ENCODE measurements at regions not wholly inside any gene's neighbourhood (a gene's known extent, or its start where the extent isn't known, plus 50 kb on each side); places are given as distances from the start of the nearest gene placed in this dataset.

DNA sequence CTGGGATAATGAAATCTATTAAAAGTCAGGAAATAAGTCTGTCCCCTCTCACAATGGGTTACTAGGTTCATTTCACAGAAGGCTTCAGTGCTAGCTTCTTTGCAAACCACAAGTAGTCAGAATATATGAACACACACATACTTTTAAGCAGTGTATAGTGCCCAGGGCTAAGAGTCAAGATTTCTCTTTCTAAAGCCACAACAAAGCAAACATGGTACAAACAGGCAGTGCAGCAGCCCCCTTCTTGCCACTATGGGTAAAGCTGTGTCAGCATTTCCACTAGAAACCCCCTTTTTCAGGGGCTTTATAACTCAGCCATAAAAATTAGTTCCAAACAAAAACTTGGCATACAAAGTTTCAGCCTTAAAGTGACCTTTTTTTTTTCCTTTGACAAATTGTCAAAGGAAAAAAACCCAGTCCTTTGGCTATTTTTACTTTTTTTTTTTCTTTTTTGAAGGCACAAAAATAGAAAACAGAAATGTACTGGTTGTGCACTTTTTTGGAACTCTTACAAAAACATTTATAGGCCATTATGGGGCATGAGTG, 315.4 kb downstream of the LMO4 start:
- Histone ChIP-seq H3K79me1 (ENCODE audit: low read depth, low read length) (no peaks in the 10 kb centered on the region), H3K4me2 (ENCODE audit: insufficient read depth, low read length, poor library complexity, severe bottlenecking) (no peak overlapping the region), H2AK5ac (ENCODE audit: low read depth, low read length) (no peak overlapping the region), H2BK12ac (ENCODE audit: low read length) (no peak overlapping the region), H3K4ac (ENCODE audit: low read length) (no peak overlapping the region), H3K14ac (ENCODE audit: low read length) (no peak overlapping the region), H2AFZ (ENCODE audit: low read length) (no peak overlapping the region), H3K9me3 (replicated peaks in 1 of 2; ENCODE audit: control insufficient read depth in 2 of 2, insufficient read depth in 1 of 2, low read depth in 1 of 2, low read length in 2 of 2) (no peaks in the 10 kb centered on the region), H3K4me3 (ENCODE audit: low read length in 2 of 2) (no peak overlapping the region), H3K27ac (replicated peaks; ENCODE audit: low read length) (no peak overlapping the region), H4K8ac (ENCODE audit: low read depth, low read length) (no peak overlapping the region), H3K23ac (ENCODE audit: low read depth, low read length, poor library complexity) (no peak overlapping the region), H4K91ac (ENCODE audit: low read depth, low read length, poor library complexity) (no peak overlapping the region), H3K4me1 (ENCODE audit: control insufficient read depth in 2 of 2, insufficient read depth in 1 of 2, low read depth in 1 of 2, low read length in 2 of 2) (peaks cover 0 to 12% of the 10 kb centered on the region in 2 donors), H3K36me3 (replicated peaks in 1 of 2; ENCODE audit: control insufficient read depth in 2 of 2, insufficient read depth in 2 of 2, low read length in 2 of 2) (no peaks in the 10 kb centered on the region), H3K18ac (ENCODE audit: low read length) (no peak overlapping the region), H2BK5ac (ENCODE audit: low read length) (no peak overlapping the region), H3K27me3 (ENCODE audit: control insufficient read depth in 3 of 3, insufficient read depth in 3 of 3, low read depth in 1 of 3, low read length in 3 of 3) (no peaks in the 10 kb centered on the region), H2BK15ac (ENCODE audit: low read length) (no peak overlapping the region), H2BK120ac (ENCODE audit: low read depth, low read length) (no peak overlapping the region), H3K9ac (ENCODE audit: low read depth, low read length, poor library complexity) (no peak overlapping the region)
- DNase-seq (ENCODE audit: low spot score), result no peak

DNA sequence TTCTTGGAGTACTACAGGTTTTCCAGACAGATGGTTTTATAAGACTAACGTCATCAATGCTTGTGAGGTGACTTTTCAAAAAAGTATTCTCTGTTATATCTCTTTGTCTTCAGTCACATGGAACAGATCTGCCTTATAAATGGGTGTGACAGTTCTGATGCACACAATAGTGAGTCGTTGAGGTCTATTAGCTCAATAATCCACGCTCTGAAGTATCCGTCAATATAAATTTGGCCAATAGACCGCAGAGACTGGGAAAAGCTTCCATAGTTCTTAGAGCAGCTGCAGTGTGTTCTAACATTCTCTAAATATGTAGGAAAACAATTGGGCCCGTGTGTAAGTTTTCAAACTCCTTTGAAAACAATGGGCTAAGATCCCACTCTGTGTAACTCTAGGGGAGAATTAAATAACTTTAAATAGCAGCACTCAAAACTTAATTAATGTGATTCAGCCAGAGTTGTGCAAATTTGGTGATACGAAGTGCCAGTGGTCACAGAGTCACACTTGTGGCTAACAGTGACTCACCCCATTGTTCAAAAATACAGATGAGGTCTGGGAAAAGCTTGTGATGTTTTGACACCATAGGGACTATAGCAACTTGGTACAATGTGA, 316.0 kb downstream of the LMO4 start:
- Histone ChIP-seq H3K36me3 (replicated peaks in 1 of 2; ENCODE audit: control insufficient read depth in 2 of 2, insufficient read depth in 2 of 2, low read length in 2 of 2) (no peaks in the 10 kb centered on the region), H3K4me2 (ENCODE audit: insufficient read depth, low read length, poor library complexity, severe bottlenecking) (no peak overlapping the region), H3K79me1 (ENCODE audit: low read depth, low read length) (no peaks in the 10 kb centered on the region), H2AK5ac (ENCODE audit: low read depth, low read length) (no peak overlapping the region), H2BK5ac (ENCODE audit: low read length) (no peak overlapping the region), H3K23ac (ENCODE audit: low read depth, low read length, poor library complexity) (no peak overlapping the region), H4K91ac (ENCODE audit: low read depth, low read length, poor library complexity) (no peak overlapping the region), H2BK15ac (ENCODE audit: low read length) (no peak overlapping the region), H2BK12ac (ENCODE audit: low read length) (no peak overlapping the region), H2AFZ (ENCODE audit: low read length) (peak overlapping the region; percentile 41), H3K14ac (ENCODE audit: low read length) (no peak overlapping the region), H4K8ac (ENCODE audit: low read depth, low read length) (no peak overlapping the region), H3K4me1 (ENCODE audit: control insufficient read depth in 2 of 2, insufficient read depth in 1 of 2, low read depth in 1 of 2, low read length in 2 of 2) (peaks cover 0 to 12% of the 10 kb centered on the region in 2 donors), H3K18ac (ENCODE audit: low read length) (no peak overlapping the region), H3K27ac (replicated peaks; ENCODE audit: low read length) (no peak overlapping the region), H3K4ac (ENCODE audit: low read length) (no peak overlapping the region), H3K4me3 (ENCODE audit: low read length in 2 of 2) (no peak overlapping the region), H3K27me3 (ENCODE audit: control insufficient read depth in 3 of 3, insufficient read depth in 3 of 3, low read depth in 1 of 3, low read length in 3 of 3) (no peaks in the 10 kb centered on the region), H2BK120ac (ENCODE audit: low read depth, low read length) (no peak overlapping the region), H3K9me3 (replicated peaks in 1 of 2; ENCODE audit: control insufficient read depth in 2 of 2, insufficient read depth in 1 of 2, low read depth in 1 of 2, low read length in 2 of 2) (no peaks in the 10 kb centered on the region), H3K9ac (ENCODE audit: low read depth, low read length, poor library complexity) (no peak overlapping the region)
- WGBS, 2 donors (ENCODE audit: extremely low coverage in 2 of 2, insufficient read length in 2 of 2, insufficient replicate concordance in 1 of 2), result no CpG with 5 or more reads among the region's 7 CpGs
- DNase-seq (ENCODE audit: low spot score), result no peak

DNA sequence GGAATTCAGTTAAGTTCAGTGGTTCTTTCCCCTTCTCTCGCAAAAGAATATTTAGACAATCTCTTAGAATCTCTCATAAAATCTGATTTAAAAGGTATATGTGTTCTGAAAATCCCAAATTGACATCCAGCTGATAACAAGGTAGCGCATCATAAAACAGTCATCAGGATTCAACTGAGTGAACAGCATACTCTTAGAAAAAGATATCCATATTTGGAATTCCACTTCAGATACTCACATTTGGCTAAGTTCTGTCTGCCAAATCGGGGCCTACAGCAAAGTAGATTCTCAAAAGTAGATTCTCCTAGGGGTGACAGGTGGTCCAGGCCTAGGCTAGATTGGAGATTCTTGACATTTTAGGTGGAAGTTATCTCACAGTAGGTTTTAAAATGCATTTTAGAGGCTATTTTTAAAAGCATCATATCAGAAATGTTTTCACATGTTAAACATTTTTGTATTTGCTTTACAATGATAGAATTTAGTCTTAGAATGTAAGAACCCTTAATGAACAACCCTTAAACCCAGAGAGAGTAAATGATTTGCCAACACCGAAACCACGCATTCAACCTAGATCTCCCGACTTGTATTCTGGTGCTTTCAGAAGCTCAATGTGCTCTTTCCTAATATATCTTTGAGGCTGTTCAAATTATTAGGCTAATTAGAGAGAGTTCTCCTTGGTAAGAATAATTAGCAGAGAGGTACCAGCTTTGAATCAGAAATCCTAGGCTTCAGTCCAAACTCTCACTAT, 318.9 kb downstream of the LMO4 start:
- H3K4me3 ChIP-seq (ENCODE audit: low read length in 2 of 2), result no peak overlapping the region
- no peak overlapping the region for H3K14ac ChIP-seq (ENCODE audit: low read length)
- no peak overlapping the region for H2AFZ ChIP-seq (ENCODE audit: low read length)
- H3K23ac ChIP-seq (ENCODE audit: low read depth, low read length, poor library complexity), result no peak overlapping the region
- no peak overlapping the region for H4K8ac ChIP-seq (ENCODE audit: low read depth, low read length)
- H2BK15ac ChIP-seq (ENCODE audit: low read length), result no peak overlapping the region
- H3K36me3 ChIP-seq (replicated peaks in 1 of 2; ENCODE audit: control insufficient read depth in 2 of 2, insufficient read depth in 2 of 2, low read length in 2 of 2), result no peaks in the 10 kb centered on the region
- no peak for DNase-seq (ENCODE audit: low spot score)
- no peak overlapping the region for H2BK5ac ChIP-seq (ENCODE audit: low read length)
- H4K91ac ChIP-seq (ENCODE audit: low read depth, low read length, poor library complexity), result no peak overlapping the region
- no peak overlapping the region for H3K18ac ChIP-seq (ENCODE audit: low read length)
- H2AK5ac ChIP-seq (ENCODE audit: low read depth, low read length), result no peak overlapping the region
- no peak overlapping the region for H2BK120ac ChIP-seq (ENCODE audit: low read depth, low read length)
- no CpG with 5 or more reads among the region's 6 CpGs for WGBS, 2 donors (ENCODE audit: extremely low coverage in 2 of 2, insufficient read length in 2 of 2, insufficient replicate concordance in 1 of 2)
- no peak overlapping the region for H3K4ac ChIP-seq (ENCODE audit: low read length)
- H2BK12ac ChIP-seq (ENCODE audit: low read length), result no peak overlapping the region
- no peak overlapping the region for H3K9ac ChIP-seq (ENCODE audit: low read depth, low read length, poor library complexity)
- no peaks in the 10 kb centered on the region for H3K79me1 ChIP-seq (ENCODE audit: low read depth, low read length)
- no peaks in the 10 kb centered on the region for H3K9me3 ChIP-seq (replicated peaks in 1 of 2; ENCODE audit: control insufficient read depth in 2 of 2, insufficient read depth in 1 of 2, low read depth in 1 of 2, low read length in 2 of 2)
- H3K4me2 ChIP-seq (ENCODE audit: insufficient read depth, low read length, poor library complexity, severe bottlenecking), result no peak overlapping the region
- no peaks in the 10 kb centered on the region for H3K27me3 ChIP-seq (ENCODE audit: control insufficient read depth in 3 of 3, insufficient read depth in 3 of 3, low read depth in 1 of 3, low read length in 3 of 3)
- H3K27ac ChIP-seq (replicated peaks; ENCODE audit: low read length), result no peak overlapping the region
- peaks cover 0 to 8% of the 10 kb centered on the region in 2 donors for H3K4me1 ChIP-seq (ENCODE audit: control insufficient read depth in 2 of 2, insufficient read depth in 1 of 2, low read depth in 1 of 2, low read length in 2 of 2)

DNA sequence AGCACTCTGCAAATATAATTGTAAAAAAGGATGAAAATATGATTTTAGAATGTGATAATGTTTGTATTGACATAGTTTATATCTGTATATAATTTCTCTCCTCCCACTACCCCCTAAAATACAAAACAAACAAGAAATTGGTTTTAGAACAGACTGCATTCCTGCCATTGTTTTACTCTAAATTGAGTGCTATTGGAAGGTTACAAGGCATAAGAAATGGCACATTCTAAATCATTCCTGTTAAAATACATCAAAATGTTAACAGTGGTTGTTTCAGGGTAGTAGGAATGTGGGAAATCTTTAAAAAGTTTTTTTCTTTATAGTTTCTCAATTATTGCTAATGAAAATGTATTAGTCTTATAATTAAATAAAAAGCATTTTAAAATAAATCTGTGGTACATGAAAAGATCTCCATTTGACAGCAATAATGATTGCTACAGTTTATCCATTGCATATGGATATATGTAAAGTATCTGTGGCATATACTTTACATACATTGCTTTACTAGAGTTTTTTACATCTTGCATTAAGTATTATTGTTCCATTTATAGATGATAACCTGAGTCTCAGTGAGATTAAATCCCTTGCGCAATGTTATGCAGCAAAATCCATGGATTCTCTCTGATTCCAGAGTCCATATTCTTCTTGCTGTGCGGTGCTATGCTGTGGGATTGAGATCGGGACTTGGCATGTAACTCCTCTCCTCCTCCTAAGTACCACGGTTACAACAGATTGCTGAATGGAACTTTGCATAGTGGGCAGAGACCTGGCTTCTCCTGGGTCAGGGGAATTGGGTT, 319.8 kb downstream of the LMO4 start:
- Histone ChIP-seq H3K18ac (ENCODE audit: low read length) (no peak overlapping the region), H2AFZ (ENCODE audit: low read length) (no peak overlapping the region), H2BK120ac (ENCODE audit: low read depth, low read length) (no peak overlapping the region), H2BK15ac (ENCODE audit: low read length) (no peak overlapping the region), H3K27me3 (ENCODE audit: control insufficient read depth in 3 of 3, insufficient read depth in 3 of 3, low read depth in 1 of 3, low read length in 3 of 3) (no peaks in the 10 kb centered on the region), H2BK5ac (ENCODE audit: low read length) (no peak overlapping the region), H3K14ac (ENCODE audit: low read length) (no peak overlapping the region), H3K4me3 (ENCODE audit: low read length in 2 of 2) (no peak overlapping the region), H3K9me3 (replicated peaks in 1 of 2; ENCODE audit: control insufficient read depth in 2 of 2, insufficient read depth in 1 of 2, low read depth in 1 of 2, low read length in 2 of 2) (no peaks in the 10 kb centered on the region), H3K36me3 (replicated peaks in 1 of 2; ENCODE audit: control insufficient read depth in 2 of 2, insufficient read depth in 2 of 2, low read length in 2 of 2) (no peaks in the 10 kb centered on the region), H3K4ac (ENCODE audit: low read length) (no peak overlapping the region), H4K91ac (ENCODE audit: low read depth, low read length, poor library complexity) (no peak overlapping the region), H4K8ac (ENCODE audit: low read depth, low read length) (no peak overlapping the region), H3K4me1 (ENCODE audit: control insufficient read depth in 2 of 2, insufficient read depth in 1 of 2, low read depth in 1 of 2, low read length in 2 of 2) (peaks cover 0 to 8% of the 10 kb centered on the region in 2 donors), H2AK5ac (ENCODE audit: low read depth, low read length) (no peak overlapping the region), H3K9ac (ENCODE audit: low read depth, low read length, poor library complexity) (no peak overlapping the region), H3K23ac (ENCODE audit: low read depth, low read length, poor library complexity) (no peak overlapping the region), H3K4me2 (ENCODE audit: insufficient read depth, low read length, poor library complexity, severe bottlenecking) (no peak overlapping the region), H3K27ac (replicated peaks; ENCODE audit: low read length) (no peak overlapping the region), H2BK12ac (ENCODE audit: low read length) (no peak overlapping the region), H3K79me1 (ENCODE audit: low read depth, low read length) (no peaks in the 10 kb centered on the region)
- no CpG with 5 or more reads among the region's 4 CpGs for WGBS, 2 donors (ENCODE audit: extremely low coverage in 2 of 2, insufficient read length in 2 of 2, insufficient replicate concordance in 1 of 2)
- no peak for DNase-seq (ENCODE audit: low spot score)
